Adrenal gland (tissue), 5 donors: ENCODE measurements at regions not wholly inside any gene's neighbourhood (a gene's known extent, or its start where the extent isn't known, plus 50 kb on each side); places are given as distances from the start of the nearest gene placed in this dataset.

Experiments used
- CTCF ChIP-seq, 6 experiments: fragments of 450-650 bp in 4 of 6; fragments of 200-600 bp in 2 of 6; sonication (generic) in 1 of 6; IDR thresholded peaks; 1 replicate in 5 of 6; 2 replicates in 1 of 6; pipeline versions ENCODE4 v1.5.1 to v1.8.0; 2016 to 2021; ENCODE audit warnings: antibody characterized with exemption in 6 of 6, mild to moderate bottlenecking in 2 of 6, moderate library complexity in 1 of 6
- POLR2A ChIP-seq, 2 donors: fragments of 450-650 bp; IDR thresholded peaks; one replicate each; pipeline ENCODE4 v1.6.1; 2017; ENCODE audit warnings: antibody characterized with exemption in 2 of 2, mild to moderate bottlenecking in 2 of 2, moderate library complexity in 1 of 2
- donor health status: DM: no; HTN: no; CAD: no.

GRCh38 chr4:116361790-116362189, 723.6 kb downstream of the TRAM1L1 start:
- no peak for TF ChIP-seq CTCF (IDR thresholded peaks at IDR 0.05)
- TF ChIP-seq POLR2A (IDR thresholded peaks at IDR 0.05), result no peak
